ENCODE measurements at regions not wholly inside any gene's neighbourhood (a gene's known extent, or its start where the extent isn't known, plus 50 kb on each side); places are given as distances from the start of the nearest gene placed in this dataset.

GRCh38 chr16:14334366-14335080 is 263.4 kb downstream of the MRTFB start:
- DNase-seq = no peak

DNA sequence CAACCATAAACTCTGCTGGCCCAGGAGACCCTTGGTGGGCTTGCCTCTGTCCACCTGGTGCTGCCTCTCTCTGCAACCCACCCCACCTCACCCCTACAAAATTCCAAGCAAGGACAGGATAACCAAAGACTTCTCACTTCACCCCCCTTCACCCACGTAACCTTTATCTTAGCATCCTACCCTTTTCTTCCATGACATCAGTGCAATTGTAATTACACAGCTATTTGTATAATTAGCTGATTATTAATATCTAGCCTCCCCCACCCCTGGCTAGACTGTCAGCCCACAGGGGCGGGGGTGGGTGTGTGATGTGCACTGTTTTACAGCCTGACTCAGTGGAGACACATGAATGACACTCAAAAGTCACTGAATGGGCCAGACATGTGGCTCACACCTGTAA is 262.2 kb downstream of the MRTFB start:
- DNase-seq = no peak

- DNase-seq = no peak
These were observed 259.9 kb downstream of the MRTFB start for GRCh38 chr16:14331020-14331419.

DNA sequence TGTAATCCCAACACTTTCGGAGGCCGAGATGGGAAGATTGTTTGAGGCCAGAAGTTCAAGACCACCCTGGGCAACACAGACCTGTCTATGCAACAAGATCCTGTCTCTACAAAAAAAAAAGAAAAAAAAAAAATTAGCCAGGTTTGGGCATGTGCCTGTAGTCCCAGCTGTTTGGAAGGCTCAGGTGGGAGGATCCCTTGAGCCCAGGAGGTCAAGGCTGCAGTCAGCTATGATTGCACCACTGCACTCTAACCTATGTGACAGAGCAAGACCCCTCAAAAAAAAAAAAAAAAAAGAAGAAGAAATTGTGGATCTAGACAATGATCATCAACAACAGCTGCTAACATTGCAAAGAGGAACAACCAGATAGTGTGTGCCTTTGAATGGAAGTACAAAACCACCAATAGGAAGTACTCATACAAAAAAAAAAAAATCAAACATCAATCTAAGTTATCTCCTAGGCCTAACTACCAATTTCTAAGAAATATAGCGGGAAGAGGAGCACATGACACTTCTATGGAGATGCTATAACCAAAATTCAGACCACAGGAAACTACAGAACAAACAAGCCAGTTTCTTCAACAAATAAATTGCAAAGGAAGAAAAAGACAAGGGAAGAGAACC is 258.7 kb downstream of the MRTFB start:
- DNase-seq = no peak

DNA sequence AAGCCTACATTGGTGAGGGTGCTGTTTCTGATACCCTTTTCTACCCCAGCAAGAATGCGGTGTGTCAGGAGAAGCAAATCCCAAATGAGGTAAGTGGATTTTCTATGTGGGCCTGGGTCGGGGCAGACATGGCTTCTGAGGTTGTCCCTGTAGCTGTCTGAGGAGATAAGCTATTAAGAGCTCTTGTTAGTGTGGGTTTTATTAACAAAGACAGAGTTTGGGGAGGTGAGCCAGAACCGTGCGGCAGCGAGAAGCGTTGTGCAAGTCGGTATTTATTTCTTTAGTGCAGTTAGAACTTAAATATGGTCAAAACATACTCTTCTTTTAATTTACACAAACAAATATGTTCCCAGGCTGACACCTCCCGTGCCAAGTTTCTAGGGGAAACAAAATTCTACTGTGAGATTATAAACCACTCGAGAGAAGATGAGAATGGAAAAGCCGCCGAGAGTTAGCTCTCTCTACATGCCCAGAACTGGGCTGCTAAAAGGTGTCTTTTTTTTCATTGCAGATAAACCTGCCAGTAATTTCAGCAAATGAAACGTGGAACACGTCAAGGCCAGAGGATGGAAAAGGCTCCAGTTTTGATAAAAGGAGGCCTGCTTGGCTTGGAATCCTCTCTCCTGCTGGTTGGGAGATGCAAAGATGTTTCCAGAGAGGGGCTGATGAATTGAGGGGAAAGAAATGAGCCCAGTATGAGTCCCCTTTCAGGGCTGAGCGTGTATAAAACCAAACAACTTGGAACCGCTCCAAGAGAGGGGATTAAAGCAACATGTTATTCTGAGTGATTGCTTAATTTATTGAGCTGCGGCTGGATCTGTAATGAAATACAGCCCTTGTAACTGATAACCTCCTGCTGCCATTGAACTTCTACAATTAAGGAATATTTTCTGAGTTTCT is 254.6 kb downstream of the MRTFB start:
- no peak for DNase-seq

DNA sequence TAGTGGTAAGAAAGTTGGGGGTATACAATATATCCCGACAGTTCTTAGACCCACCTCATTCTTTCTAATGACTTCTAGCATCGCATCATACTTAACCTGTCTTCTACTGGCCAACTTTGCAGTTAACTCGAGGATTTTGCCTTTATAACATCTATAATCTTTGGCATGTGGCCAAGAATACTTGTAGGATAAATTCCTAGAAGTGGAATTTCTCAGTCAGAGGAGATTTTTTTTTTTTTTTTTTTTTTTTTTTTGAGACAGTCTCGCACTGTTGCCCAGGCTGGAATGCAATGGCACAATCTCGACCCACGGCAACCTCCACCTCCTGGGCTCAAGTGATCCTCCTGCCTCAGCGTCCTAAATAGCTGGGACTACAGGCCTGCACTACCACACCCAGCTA is 253.5 kb downstream of the MRTFB start:
- DNase-seq = no peak

DNA sequence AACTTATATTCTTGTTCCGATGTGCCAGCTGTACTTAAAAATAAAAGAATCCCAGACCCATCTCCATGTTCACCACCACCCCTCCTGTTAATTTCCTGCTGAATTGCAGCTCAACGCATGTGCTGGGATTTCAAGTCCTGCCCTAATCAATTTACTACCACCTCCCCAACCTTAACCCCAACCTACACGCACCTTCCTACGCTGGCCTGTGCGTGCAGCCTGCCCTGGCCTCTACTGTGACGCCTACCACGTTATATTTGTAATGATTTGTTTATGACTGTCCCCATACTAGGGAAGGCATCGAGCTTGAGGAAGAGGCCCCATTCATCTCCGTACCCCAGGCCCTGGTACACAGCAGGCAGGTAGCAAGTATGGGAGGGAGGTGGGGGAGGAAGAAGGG is 251.1 kb downstream of the MRTFB start:
- DNase-seq = no peak

DNA sequence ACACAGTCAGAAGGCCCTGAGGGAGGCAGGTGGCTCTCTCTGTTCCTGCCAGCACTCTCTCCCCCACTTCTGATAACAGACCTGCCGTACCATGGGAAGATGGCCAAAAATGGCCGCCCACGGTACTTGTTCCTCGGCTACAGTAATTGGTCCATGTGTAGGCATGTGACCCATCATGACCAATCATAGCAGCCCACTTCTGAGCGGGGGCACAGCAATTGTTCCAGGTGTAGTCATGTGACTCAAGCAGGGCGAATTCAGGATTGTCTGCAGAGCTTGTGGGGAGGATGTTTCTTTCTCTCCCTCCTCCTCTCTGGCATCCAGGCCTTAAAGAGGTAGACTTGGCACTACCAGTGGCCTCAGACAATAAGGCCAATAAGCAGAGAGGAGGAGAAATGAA is 250.4 kb downstream of the MRTFB start:
- no peak for DNase-seq

DNA sequence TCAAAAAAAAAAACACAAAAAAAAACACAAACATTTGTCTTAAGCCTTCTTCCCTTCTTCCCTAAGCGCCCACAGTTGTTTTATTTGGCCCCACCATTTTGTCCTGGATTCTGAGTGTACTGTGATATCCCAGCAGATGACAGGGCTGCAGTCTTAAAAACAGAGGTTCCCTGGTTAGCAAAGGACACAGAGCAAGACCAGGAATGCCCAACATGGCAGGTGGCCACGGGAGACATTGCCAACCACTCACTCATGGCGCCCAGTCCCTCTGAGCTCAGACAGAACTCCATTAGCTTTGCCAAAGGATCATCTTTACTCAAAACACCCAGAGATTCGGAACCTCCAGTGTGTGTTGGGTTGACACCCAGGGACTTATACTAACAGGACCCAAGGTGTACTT is 249.3 kb downstream of the MRTFB start:
- no peak for DNase-seq
